OCI-LY1 (cell line): ENCODE measurements at regions not wholly inside any gene's neighbourhood (a gene's known extent, or its start where the extent isn't known, plus 50 kb on each side); places are given as distances from the start of the nearest gene placed in this dataset.

ENCODE experiments used
- EZH2 ChIP-seq: fragments of 200-600 bp; sonication (generic), shearing (Covaris generic); IDR thresholded peaks from 2 replicates; pipeline ENCODE4 v1.8.0; 2017; ENCODE audit warnings: borderline replicate concordance, mixed run types, mild to moderate bottlenecking, antibody characterized with exemption, low read length, moderate library complexity, mixed read lengths
- TF ChIP-seq, protein P1 (sequence below): fragments of 200-600 bp; sonication (generic), shearing (Covaris generic); IDR thresholded peaks from 2 replicates; pipeline ENCODE4 v1.5.1; 2017; ENCODE audit warnings: mild to moderate bottlenecking, antibody characterized with exemption, low read length, moderate library complexity, mixed read lengths

DNA sequence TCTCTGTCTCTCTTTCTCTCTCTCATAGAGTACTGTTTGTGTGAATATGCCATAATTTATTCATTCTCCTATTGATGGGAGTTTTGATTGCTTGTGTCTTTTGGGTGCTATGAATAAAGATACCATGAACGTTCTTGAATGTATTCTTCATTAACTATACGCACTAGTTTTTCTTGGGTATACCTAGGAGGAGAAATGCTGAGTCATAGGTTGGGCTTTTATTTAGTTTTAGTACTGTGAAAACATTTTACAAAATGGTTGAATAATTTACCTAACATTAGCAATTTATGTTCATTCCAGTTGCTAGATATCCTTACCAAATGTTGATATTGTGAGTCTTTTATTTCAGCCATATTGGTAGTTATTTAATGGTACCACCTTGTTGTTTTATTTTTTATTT is 192.5 kb downstream of the NPR3 start:
- TF ChIP-seq, protein P1, sequence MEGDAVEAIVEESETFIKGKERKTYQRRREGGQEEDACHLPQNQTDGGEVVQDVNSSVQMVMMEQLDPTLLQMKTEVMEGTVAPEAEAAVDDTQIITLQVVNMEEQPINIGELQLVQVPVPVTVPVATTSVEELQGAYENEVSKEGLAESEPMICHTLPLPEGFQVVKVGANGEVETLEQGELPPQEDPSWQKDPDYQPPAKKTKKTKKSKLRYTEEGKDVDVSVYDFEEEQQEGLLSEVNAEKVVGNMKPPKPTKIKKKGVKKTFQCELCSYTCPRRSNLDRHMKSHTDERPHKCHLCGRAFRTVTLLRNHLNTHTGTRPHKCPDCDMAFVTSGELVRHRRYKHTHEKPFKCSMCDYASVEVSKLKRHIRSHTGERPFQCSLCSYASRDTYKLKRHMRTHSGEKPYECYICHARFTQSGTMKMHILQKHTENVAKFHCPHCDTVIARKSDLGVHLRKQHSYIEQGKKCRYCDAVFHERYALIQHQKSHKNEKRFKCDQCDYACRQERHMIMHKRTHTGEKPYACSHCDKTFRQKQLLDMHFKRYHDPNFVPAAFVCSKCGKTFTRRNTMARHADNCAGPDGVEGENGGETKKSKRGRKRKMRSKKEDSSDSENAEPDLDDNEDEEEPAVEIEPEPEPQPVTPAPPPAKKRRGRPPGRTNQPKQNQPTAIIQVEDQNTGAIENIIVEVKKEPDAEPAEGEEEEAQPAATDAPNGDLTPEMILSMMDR: no peak
- no peak for TF ChIP-seq EZH2
